Mesodermal cell (in vitro differentiated cells): ENCODE measurements at regions not wholly inside any gene's neighbourhood (a gene's known extent, or its start where the extent isn't known, plus 50 kb on each side); places are given as distances from the start of the nearest gene placed in this dataset.
"Not testable (repeated sequence)": the region's sequence is repeated elsewhere in the genome, so short reads cannot be mapped to it uniquely, and the experiment has no call there.

ENCODE experiments used
- H3K27ac ChIP-seq: 2 replicates; pipeline ENCODE4 v1.7.0; 2013; ENCODE audit warnings: mild to moderate bottlenecking, low read depth, low read length, moderate library complexity; ENCODE audit not compliant: severe bottlenecking
- H3K36me3 ChIP-seq: 2 replicates; pipeline ENCODE4 v1.7.1; 2013; ENCODE audit warnings: mild to moderate bottlenecking, low read length, moderate library complexity; ENCODE audit not compliant: control insufficient read depth, insufficient read depth
- H3K4me1 ChIP-seq: one replicate; pipeline ENCODE4 v1.7.1; 2013; ENCODE audit warnings: mild to moderate bottlenecking, low read length; ENCODE audit not compliant: insufficient read depth, control insufficient read depth, poor library complexity, severe bottlenecking
- H3K4me3 ChIP-seq: 2 replicates; pipeline ENCODE4 v1.7.0; 2013; ENCODE audit warnings: low read length, control low read depth, mild to moderate bottlenecking; ENCODE audit not compliant: insufficient read depth, poor library complexity, severe bottlenecking; ENCODE audit errors: extremely low read depth
- H3K9me3 ChIP-seq: 2 replicates; pipeline ENCODE4 v1.7.1; 2013; ENCODE audit warnings: mild to moderate bottlenecking, low read length, moderate library complexity; ENCODE audit not compliant: control insufficient read depth
- WGBS, 2 experiments: methylation state at CpG; one replicate each; pipeline ENCODE4 v1.1.5; 2013; ENCODE audit warnings: missing lambda C conversion rate in 2 of 2; ENCODE audit not compliant: insufficient coverage in 2 of 2; 5-methylcytosine and 5-hydroxymethylcytosine counted together

DNA sequence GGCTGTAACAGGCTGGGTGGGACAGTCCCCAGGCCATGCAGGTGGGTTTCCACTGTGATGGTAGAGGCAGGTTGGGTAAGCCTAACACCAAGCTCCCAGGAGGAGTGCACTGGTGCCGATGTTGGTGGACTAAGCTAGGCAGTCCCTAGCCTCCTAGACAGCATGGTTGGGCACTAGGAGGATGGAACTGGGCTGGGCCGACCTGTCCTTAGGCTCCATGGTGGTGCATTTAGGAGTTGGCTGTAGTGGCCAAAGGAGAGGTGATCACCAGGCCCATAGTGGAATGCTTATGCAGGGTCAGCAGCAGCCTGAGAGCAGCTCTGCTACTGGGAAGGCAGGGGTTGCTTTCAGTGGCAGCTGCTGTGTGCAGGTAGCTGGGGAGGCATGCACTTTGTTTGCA is 247.7 kb upstream of the CNTNAP2 start:
- no peak overlapping the region for H3K27ac ChIP-seq
- 80 to 89% methylated on average over 1 to 2 of the region's 2 CpGs for WGBS, 2 experiments
- H3K4me3 ChIP-seq: no peak overlapping the region
- no peaks in the 10 kb centered on the region for H3K36me3 ChIP-seq
- H3K9me3 ChIP-seq: no peaks in the 10 kb centered on the region
- H3K4me1 ChIP-seq: no peaks in the 10 kb centered on the region

DNA sequence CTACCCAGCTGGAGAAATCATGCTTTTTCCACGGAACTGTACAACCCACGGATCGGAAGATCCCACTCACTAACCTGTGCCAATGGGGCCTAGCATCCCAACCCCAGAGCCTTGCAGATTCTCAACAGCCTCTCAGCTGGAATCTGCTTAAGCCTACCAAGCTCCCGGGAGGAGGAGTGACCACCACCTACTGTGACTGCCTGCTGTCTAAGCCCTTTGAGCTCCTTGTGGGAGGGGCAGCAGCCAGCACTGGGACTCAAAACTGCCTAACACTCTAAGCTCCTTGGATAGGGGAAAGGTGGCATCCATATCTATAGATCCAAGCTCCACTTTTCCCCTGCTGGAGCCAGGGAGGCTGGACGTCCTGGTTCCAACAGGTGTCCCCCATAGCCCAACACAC is 254.4 kb upstream of the CNTNAP2 start:
- no peaks in the 10 kb centered on the region for H3K4me1 ChIP-seq
- peaks cover 2% of the 10 kb centered on the region for H3K9me3 ChIP-seq
- H3K4me3 ChIP-seq: no peak overlapping the region
- H3K27ac ChIP-seq: no peak overlapping the region
- H3K36me3 ChIP-seq: no peaks in the 10 kb centered on the region
- WGBS, 2 experiments: 50 to 84% methylated on average over 3 of the region's 5 CpGs

DNA sequence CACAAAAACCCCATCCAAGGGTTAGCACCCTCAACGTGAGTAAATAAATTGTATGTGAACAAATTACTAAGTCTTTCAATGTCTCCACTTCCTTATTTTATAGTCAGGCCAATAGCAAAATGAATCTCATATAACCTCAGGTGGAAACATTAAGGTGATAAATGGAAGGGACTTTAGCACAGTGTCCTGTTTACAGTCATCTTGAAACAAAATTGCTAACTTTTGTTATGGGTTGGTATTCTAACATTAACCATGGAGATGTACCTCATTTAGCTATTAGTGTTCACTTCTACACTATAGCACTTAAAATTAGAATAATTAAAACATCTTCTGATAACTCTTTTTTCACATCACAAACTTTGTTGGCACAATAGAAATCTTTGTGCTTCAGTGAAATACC is 255.8 kb upstream of the CNTNAP2 start:
- Histone ChIP-seq H3K9me3 (peaks cover 2% of the 10 kb centered on the region), H3K36me3 (no peaks in the 10 kb centered on the region), H3K4me3 (no peak overlapping the region), H3K27ac (no peak overlapping the region), H3K4me1 (no peaks in the 10 kb centered on the region)
- no CpG with 5 or more reads among the region's 1 CpG for WGBS, 2 experiments

DNA sequence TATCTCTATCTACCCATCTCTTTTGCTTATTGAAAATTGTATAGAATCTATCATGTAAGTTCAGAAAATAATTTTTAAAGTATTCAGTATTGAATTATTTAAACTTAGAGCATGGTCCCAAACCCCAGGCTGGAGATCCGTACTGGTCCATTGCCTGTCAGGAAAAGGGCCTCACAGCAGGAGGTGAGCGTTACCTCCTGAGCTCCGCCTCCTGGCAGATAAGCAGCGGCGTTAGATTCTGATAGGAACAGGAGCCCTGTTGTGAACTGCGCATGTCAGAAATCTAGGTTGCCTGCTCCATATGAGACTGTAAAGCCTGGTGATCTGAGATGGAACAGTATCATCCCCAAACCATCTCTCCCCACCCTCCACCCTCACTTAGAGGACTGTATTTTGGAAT is 266.0 kb upstream of the CNTNAP2 start:
- 65 to 82% methylated on average over 4 to 5 of the region's 6 CpGs for WGBS, 2 experiments
- H3K9me3 ChIP-seq: no peaks in the 10 kb centered on the region
- no peak overlapping the region for H3K4me3 ChIP-seq
- no peaks in the 10 kb centered on the region for H3K36me3 ChIP-seq
- H3K4me1 ChIP-seq: no peaks in the 10 kb centered on the region
- H3K27ac ChIP-seq: no peak overlapping the region

- WGBS, 2 experiments: 60 to 83% methylated on average over 1 of the region's 1 CpG
These were observed 267.9 kb upstream of the CNTNAP2 start for GRCh38 chr7:145848691-145849090.

GRCh38 chr7:145845345-145845744 is 271.3 kb upstream of the CNTNAP2 start:
- Histone ChIP-seq H3K9me3 (no peaks in the 10 kb centered on the region), H3K27ac (no peak overlapping the region), H3K4me3 (no peak overlapping the region), H3K36me3 (no peaks in the 10 kb centered on the region), H3K4me1 (no peaks in the 10 kb centered on the region)
- 73 to 88% methylated on average over 3 to 5 of the region's 6 CpGs for WGBS, 2 experiments

More at GRCh38 chr7:145848691-145849090, 267.9 kb upstream of the CNTNAP2 start:
- H3K27ac ChIP-seq: no peak overlapping the region
- no peaks in the 10 kb centered on the region for H3K9me3 ChIP-seq
- H3K4me3 ChIP-seq: no peak overlapping the region
- no peaks in the 10 kb centered on the region for H3K36me3 ChIP-seq
- H3K4me1 ChIP-seq: no peaks in the 10 kb centered on the region

DNA sequence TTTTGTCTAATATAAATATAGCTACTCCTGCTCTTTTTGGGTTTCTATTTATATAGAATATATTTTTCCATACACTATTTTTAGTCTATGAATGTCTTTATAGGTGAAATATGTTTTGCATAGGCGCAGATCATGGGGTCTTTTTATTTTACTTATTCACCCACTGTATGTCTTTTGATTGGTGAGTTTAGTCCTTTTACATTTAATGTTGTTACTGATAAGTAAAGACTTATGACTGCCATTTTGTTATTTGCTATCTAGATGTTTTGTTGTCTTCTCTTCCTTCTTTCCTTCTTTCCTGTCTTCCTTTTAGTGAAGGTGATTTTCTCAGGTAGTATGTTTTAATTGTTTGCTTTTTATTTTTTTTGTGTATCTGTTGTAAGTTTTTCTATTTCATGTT is 276.8 kb upstream of the CNTNAP2 start:
- Histone ChIP-seq H3K4me3 (no peak overlapping the region), H3K4me1 (no peaks in the 10 kb centered on the region), H3K9me3 (no peaks in the 10 kb centered on the region), H3K27ac (no peak overlapping the region), H3K36me3 (no peaks in the 10 kb centered on the region)
- WGBS, 2 experiments: no CpG with 5 or more reads among the region's 1 CpG

GRCh38 chr7:145831616-145832206 is 284.9 kb upstream of the CNTNAP2 start:
- Histone ChIP-seq H3K27ac (no peak overlapping the region), H3K4me1 (no peaks in the 10 kb centered on the region)
- WGBS, 2 experiments: 88 to 94% methylated on average over 3 of the region's 4 CpGs

DNA sequence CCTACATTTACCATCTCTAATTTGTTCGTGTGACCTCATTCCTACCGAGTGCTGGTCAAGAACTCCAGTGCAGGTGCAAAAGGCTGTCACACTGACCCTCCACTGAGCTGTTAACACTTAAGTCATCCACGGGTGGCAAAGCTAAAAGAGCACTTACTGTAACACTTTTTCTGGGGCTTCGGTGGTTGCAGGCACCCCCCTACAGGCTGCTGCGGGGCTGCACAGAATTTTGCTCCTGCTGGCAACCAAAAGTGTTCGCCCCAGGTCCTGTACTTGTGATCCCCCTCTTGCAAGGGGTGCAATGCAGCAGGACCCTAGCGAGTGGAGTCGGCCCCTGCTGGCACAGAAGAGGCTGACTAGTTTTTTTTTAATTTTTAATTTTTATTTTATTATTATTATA is 298.9 kb upstream of the CNTNAP2 start:
- Histone ChIP-seq H3K4me1 (no peaks in the 10 kb centered on the region), H3K27ac (no peak overlapping the region), H3K36me3 (no peaks in the 10 kb centered on the region), H3K9me3 (no peaks in the 10 kb centered on the region), H3K4me3 (no peak overlapping the region)
- WGBS, 2 experiments: 68 to 74% methylated on average over 4 to 6 of the region's 8 CpGs

More at GRCh38 chr7:145831616-145832206, 284.9 kb upstream of the CNTNAP2 start:
- Histone ChIP-seq H3K36me3 (no peaks in the 10 kb centered on the region), H3K4me3 (no peak overlapping the region), H3K9me3 (no peaks in the 10 kb centered on the region)

DNA sequence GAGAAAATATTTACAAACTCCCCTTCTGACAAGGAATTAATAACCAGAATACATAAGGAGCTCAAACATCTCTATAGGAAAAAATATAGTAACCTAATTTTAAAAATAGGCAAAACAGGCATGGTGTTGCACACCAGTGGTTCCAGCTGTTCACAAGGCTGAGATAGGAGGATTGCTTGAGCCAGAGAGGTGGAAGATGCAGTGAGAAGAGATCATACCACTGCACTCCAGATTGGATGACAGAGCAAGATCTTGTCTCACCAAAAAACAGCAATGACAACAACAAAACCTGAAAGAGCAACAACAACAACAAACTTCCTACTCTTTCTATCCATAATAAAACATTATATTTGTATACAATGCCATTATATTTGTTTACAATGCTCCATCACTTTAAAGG is 304.4 kb upstream of the CNTNAP2 start:
- H3K9me3 ChIP-seq: no peaks in the 10 kb centered on the region

DNA sequence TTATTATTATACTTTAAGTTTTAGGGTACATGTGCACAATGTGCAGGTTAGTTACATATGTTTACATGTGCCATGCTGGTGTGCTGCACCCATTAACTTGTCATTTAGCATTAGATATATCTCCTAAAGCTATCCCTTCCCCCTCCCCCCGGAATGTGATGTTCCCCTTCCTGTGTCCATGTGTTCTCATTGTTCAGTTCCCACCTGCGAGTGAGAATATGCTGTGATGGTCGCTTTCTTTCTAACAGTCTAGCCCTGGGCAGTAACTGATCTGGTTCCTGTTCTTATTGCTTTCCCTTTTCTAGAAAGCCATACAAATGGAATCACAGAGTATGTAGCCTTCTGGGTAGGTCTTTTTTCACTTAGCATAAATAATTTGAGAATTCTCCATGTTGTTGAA is 311.1 kb upstream of the CNTNAP2 start:
- not testable (repeated sequence) for H3K4me1 ChIP-seq, H3K36me3 ChIP-seq, H3K9me3 ChIP-seq, H3K4me3 ChIP-seq, H3K27ac ChIP-seq
- WGBS, 2 experiments: 33 to 88% methylated on average over 1 to 3 of the region's 3 CpGs

More for the DNA sequence above, 304.4 kb upstream of the CNTNAP2 start:
- no peaks in the 10 kb centered on the region for H3K4me1 ChIP-seq
- H3K4me3 ChIP-seq: no peak overlapping the region
- no peak overlapping the region for H3K27ac ChIP-seq
- H3K36me3 ChIP-seq: no peaks in the 10 kb centered on the region
